K562 (cell line): ENCODE measurements at regions not wholly inside any gene's neighbourhood (a gene's known extent, or its start where the extent isn't known, plus 50 kb on each side); places are given as distances from the start of the nearest gene placed in this dataset.

Source experiments
- ATAC-seq: fragments of 200-7000 bp; cut with Tn5 transposase; 3 replicates; pipeline ENCODE4 v1.9.1; 2020; ENCODE audit warnings: moderate library complexity
- BruUV-seq: library from RNA; stranded (reverse); fragments of 400-500 nt; replicated peaks from 2 replicates; lab custom pipeline; 2021; lab: Mats Ljungman, UMichigan
- CTCF ChIA-PET: fragments of 300-600 bp; formaldehyde crosslinking; extraction: SDS; loops from one replicate; lab custom pipeline; 2021; ENCODE audit warnings: low intra/inter-chr PET ratio; lab: Yijun Ruan, JAX
- POLR2A ChIA-PET: fragments of 300-600, 350-650 bp; sonication (Branson Sonifier 250); formaldehyde crosslinking; extraction: SDS; loops from one replicate; lab custom pipeline; 2021; ENCODE audit warnings: antibody characterized with exemption, inconsistent platforms; lab: Yijun Ruan, JAX
- DNase-seq, 4 experiments: peaks; one replicate each; pipeline versions ENCODE4 v3.0.0 to v3.0.0-alpha.2; 2011 to 2018; ENCODE audit warnings: low spot score in 3 of 4, mixed read lengths in 3 of 4; ENCODE audit errors: extremely low read depth in 1 of 4
- FAIRE-seq: peaks from 2 replicates; lab custom pipeline; 2011; peaks lifted over from hg19 to GRCh38; lab: Jason Lieb, UNC
- H2AFZ ChIP-seq: 2 replicates; pipeline ENCODE4 v1.6.0; 2011; ENCODE audit warnings: low read depth, low read length, control low read depth, inconsistent platforms
- H3K27ac ChIP-seq: fragments of 200-600 bp; 3 replicates; pipeline ENCODE4 v1.8.0; 2011; ENCODE audit warnings: low read depth, mild to moderate bottlenecking, control low read depth, inconsistent platforms, low read length, moderate library complexity, mixed read lengths; ENCODE audit errors: extremely low read depth
- H3K27me3 ChIP-seq, 2 experiments: fragments of 300-600 bp in 1 of 2; 2 replicates in 1 of 2; 3 replicates in 1 of 2; pipeline versions ENCODE4 v1.6.0 to v1.8.0; 2011; ENCODE audit warnings: inconsistent platforms in 2 of 2, low read length in 2 of 2, mild to moderate bottlenecking in 1 of 2, mixed read lengths in 1 of 2, moderate library complexity in 1 of 2; ENCODE audit not compliant: control insufficient read depth in 2 of 2, insufficient read depth in 2 of 2
- H3K36me3 ChIP-seq: fragments of 300-600 bp; 3 replicates; pipeline ENCODE4 v1.8.0; 2011; ENCODE audit warnings: mild to moderate bottlenecking, low read length, inconsistent platforms; ENCODE audit not compliant: control insufficient read depth, insufficient read depth
- H3K4me1 ChIP-seq, 2 experiments: fragments of 200-600 bp in 1 of 2; replicated peaks in 1 of 2; 2 replicates in 1 of 2; 3 replicates in 1 of 2; pipeline versions ENCODE4 v1.5.1 to v1.8.0; 2011; ENCODE audit warnings: inconsistent platforms in 2 of 2, low read length in 2 of 2, mild to moderate bottlenecking in 1 of 2, mixed read lengths in 1 of 2, moderate library complexity in 1 of 2; ENCODE audit not compliant: control insufficient read depth in 2 of 2, insufficient read depth in 2 of 2
- H3K4me2 ChIP-seq: 2 replicates; pipeline ENCODE4 v1.6.1; 2011; ENCODE audit warnings: low read length, control low read depth, inconsistent platforms, mixed read lengths; ENCODE audit not compliant: insufficient read depth
- H3K4me3 ChIP-seq: fragments of 200-600 bp; sonication (generic), shearing (Covaris generic); 2 replicates; pipeline ENCODE4 v1.5.1; 2016; ENCODE audit warnings: control low read depth, inconsistent platforms
- H3K79me2 ChIP-seq: fragments of 200-600 bp; 3 replicates; pipeline ENCODE4 v1.8.0; 2011; ENCODE audit warnings: low read length, inconsistent platforms; ENCODE audit not compliant: control insufficient read depth, insufficient read depth
- H3K9ac ChIP-seq, 2 experiments: 2 replicates each; pipeline versions ENCODE4 v1.6.0 to v1.6.1; 2011; ENCODE audit warnings: low read depth in 2 of 2, low read length in 2 of 2, control low read depth in 1 of 2, inconsistent platforms in 1 of 2, mild to moderate bottlenecking in 1 of 2, mixed read lengths in 1 of 2; ENCODE audit not compliant: insufficient read depth in 1 of 2
- H3K9me1 ChIP-seq: one replicate; pipeline ENCODE4 v1.6.0; 2011; ENCODE audit warnings: inconsistent platforms, mild to moderate bottlenecking, low read length, moderate library complexity; ENCODE audit not compliant: control insufficient read depth, insufficient read depth
- H3K9me3 ChIP-seq: replicated peaks from 2 replicates; pipeline ENCODE4 v1.5.1; 2011; ENCODE audit warnings: low read depth, low read length, inconsistent platforms; ENCODE audit not compliant: control insufficient read depth, insufficient read depth
- H4K20me1 ChIP-seq: replicated peaks from 2 replicates; pipeline ENCODE4 v1.6.1; 2011; ENCODE audit warnings: low read length, inconsistent platforms, mixed read lengths; ENCODE audit not compliant: control insufficient read depth, insufficient read depth
- ASH1L ChIP-seq: fragments of 450-650 bp; IDR thresholded peaks from 2 replicates; pipeline ENCODE4 v1.6.1; 2018; ENCODE audit warnings: borderline replicate concordance, mild to moderate bottlenecking, low read depth; ENCODE audit not compliant: partially characterized antibody
- FOXK1 ChIP-seq: sonication (generic); formaldehyde crosslinking; IDR thresholded peaks from 2 replicates; pipeline ENCODE4 v1.8.0; 2022; ENCODE audit warnings: missing genetic modification reagents, mild to moderate bottlenecking, borderline replicate concordance
- NFYB ChIP-seq: IDR thresholded peaks from 2 replicates; pipeline ENCODE4 v1.6.1; 2011; ENCODE audit warnings: mild to moderate bottlenecking, moderate library complexity; ENCODE audit not compliant: insufficient read length; ENCODE audit errors: extremely low read depth
- NR2F6 ChIP-seq: fragments of 450-650 bp; formaldehyde crosslinking; IDR thresholded peaks from 2 replicates; pipeline ENCODE4 v1.4.0; 2020; ENCODE audit warnings: mild to moderate bottlenecking
- PTTG1 ChIP-seq: fragments of 450-650 bp; IDR thresholded peaks from 2 replicates; pipeline ENCODE4 v1.6.1; 2016; ENCODE audit warnings: low read depth, mild to moderate bottlenecking, missing genetic modification characterization, missing compliant biosample characterization
- RERE ChIP-seq: sonication (generic); formaldehyde crosslinking; IDR thresholded peaks from 2 replicates; pipeline ENCODE4 v1.8.0; 2023; ENCODE audit warnings: missing genetic modification reagents, mild to moderate bottlenecking, borderline replicate concordance
- SIRT6 ChIP-seq: IDR thresholded peaks from one replicate; pipeline ENCODE4 v1.6.1; 2012; ENCODE audit warnings: low read depth, mild to moderate bottlenecking, control low read depth, inconsistent platforms, low read length, moderate library complexity
- SP2 ChIP-seq: IDR thresholded peaks from 2 replicates; pipeline ENCODE4 v1.6.1; 2011; ENCODE audit warnings: mild to moderate bottlenecking, low read depth, low read length, moderate library complexity; ENCODE audit not compliant: poor library complexity, severe bottlenecking; ENCODE audit errors: extremely low read depth
- TSC22D4 ChIP-seq: fragments of 450-650 bp; IDR thresholded peaks from 2 replicates; pipeline ENCODE4 v1.6.1; 2016; ENCODE audit warnings: missing genetic modification characterization, missing biosample characterization, control low read depth
- WHSC1 ChIP-seq: IDR thresholded peaks from one replicate; pipeline ENCODE4 v1.6.1; 2012; ENCODE audit warnings: low read length, control low read depth, inconsistent platforms
- ZNF551 ChIP-seq: fragments of 250-450 bp; sonication (Bioruptor Pico); IDR thresholded peaks from 2 replicates; pipeline ENCODE4 v1.5.0; 2021; ENCODE audit warnings: mild to moderate bottlenecking, moderate library complexity
- ZSCAN32 ChIP-seq: fragments of 450-650 bp; formaldehyde crosslinking; IDR thresholded peaks from 2 replicates; pipeline ENCODE4 v1.4.0; 2020; ENCODE audit warnings: mild to moderate bottlenecking, moderate library complexity
- WGBS: fragments of 100-300 bp; shearing (Covaris generic); methylation state at CpG from one replicate; pipeline ENCODE4 v1.1.6; 2016; ENCODE audit warnings: low coverage, mixed read lengths; ENCODE audit not compliant: insufficient coverage; ENCODE audit errors: missing lambda C conversion rate; 5-methylcytosine and 5-hydroxymethylcytosine counted together
- in situ Hi-C: fragments of 300-500 bp; cut with MboI; formaldehyde crosslinking; loops from 4 replicates; pipeline ENCODE4 v1.15.0; 2018; ENCODE audit warnings: inconsistent platforms, mixed read lengths
- intact Hi-C: fragments of 100-400 bp; cut with micrococcal nuclease; formaldehyde crosslinking; loops from 2 replicates; pipeline ENCODE4 v1.14.2; 2022

- TF ChIP-seq NR2F6 (CRISPR knock-in tag) (no peak), RERE (CRISPR knock-in tag) (no peak), ASH1L (no peak), SP2 (no peak), WHSC1 (no peak)
These were observed 1071.8 kb upstream of the PIK3C3 start (continued) for GRCh38 chr18:40883271-40883670.

- CTCF ChIA-PET, result no interaction called here
- in situ Hi-C loops, result no loop called here
- Histone ChIP-seq H3K9ac (no peak overlapping the region), H3K27me3 (no peaks in the 10 kb centered on the region), H3K9me1 (no peaks in the 10 kb centered on the region), H3K36me3 (no peaks in the 10 kb centered on the region), H3K4me3 (no peak overlapping the region), H3K27ac (no peak overlapping the region), H3K4me2 (no peak overlapping the region), H2AFZ (no peak overlapping the region), H3K79me2 (no peaks in the 10 kb centered on the region), H3K9me3 (0 out of 2 replicates have a peak, but pooled peaks cover 2% of the 10 kb centered on the region), H4K20me1 (no peaks in the 10 kb centered on the region), H3K4me1 (no peaks in the 10 kb centered on the region)
- POLR2A ChIA-PET, result no interaction called here
- DNase-seq (no peak), ATAC-seq (no peak), FAIRE-seq (no peak)
- 2% methylated on average over 11 of the region's 11 CpGs for WGBS
- no peak for TF ChIP-seq TSC22D4 (tag)
- TF ChIP-seq PTTG1 (tag), result no peak
- TF ChIP-seq ZNF551 (CRISPR knock-in tag), result no peak
- TF ChIP-seq SIRT6, result no peak
- no peak for TF ChIP-seq NFYB
- no peak for TF ChIP-seq FOXK1 (CRISPR knock-in tag)
- TF ChIP-seq ZSCAN32 (CRISPR knock-in tag), result no peak
- intact Hi-C loops, result no loop called here
- BruUV-seq, result no TSS peak
These were observed 1072.6 kb upstream of the PIK3C3 start for GRCh38 chr18:40882468-40882867.
